OCI-LY7 (cell line): ENCODE measurements at regions not wholly inside any gene's neighbourhood (a gene's known extent, or its start where the extent isn't known, plus 50 kb on each side); places are given as distances from the start of the nearest gene placed in this dataset.

Experiments
- EZH2phosphoT487 ChIP-seq: fragments of 200-600 bp; sonication (generic); IDR thresholded peaks from 2 replicates; pipeline ENCODE4 v1.6.1; 2018; ENCODE audit warnings: low read depth, borderline replicate concordance, mild to moderate bottlenecking, mixed run types, antibody characterized with exemption, low read length, moderate library complexity, mixed read lengths
- TF ChIP-seq, protein P1 (sequence below): fragments of 200-600 bp; sonication (generic); conservative IDR thresholded peaks from 2 replicates; pipeline ENCODE4 v1.5.1; 2014; ENCODE audit warnings: mild to moderate bottlenecking, antibody characterized with exemption, low read length, moderate library complexity, mixed read lengths

DNA sequence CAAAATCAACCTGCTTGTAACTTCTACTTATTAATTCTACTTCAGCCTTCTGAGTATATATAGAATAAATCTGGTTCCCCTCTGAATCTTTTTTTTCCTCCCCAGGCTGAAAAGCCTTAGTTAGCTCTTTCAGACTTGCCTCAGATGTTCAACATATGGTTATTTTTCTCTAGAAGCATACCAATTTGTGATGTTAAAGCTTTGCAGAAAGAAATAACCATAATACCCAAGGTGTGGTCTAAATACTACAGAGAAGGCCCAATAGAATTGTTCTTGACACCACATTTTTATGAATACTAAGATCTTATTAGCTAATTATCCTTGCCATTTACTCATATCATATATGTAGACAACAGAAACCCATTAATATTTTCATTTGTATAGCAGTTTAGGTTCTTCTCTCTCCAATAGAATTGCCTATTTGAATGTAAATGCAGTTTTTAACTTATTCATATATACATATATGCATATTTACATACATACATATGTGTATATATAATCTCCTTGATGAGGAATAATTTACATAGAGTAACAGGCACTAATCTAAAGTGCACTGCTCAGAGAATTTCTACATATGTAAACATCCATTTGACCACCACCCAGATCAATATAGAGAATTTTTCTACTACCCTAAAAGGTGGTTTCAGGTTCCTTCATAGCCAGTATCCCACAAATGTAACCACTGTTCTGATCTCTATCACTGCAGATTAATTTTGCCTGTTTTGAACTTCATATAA, 175.2 kb upstream of the IVNS1ABP start:
- TF ChIP-seq, protein P1, sequence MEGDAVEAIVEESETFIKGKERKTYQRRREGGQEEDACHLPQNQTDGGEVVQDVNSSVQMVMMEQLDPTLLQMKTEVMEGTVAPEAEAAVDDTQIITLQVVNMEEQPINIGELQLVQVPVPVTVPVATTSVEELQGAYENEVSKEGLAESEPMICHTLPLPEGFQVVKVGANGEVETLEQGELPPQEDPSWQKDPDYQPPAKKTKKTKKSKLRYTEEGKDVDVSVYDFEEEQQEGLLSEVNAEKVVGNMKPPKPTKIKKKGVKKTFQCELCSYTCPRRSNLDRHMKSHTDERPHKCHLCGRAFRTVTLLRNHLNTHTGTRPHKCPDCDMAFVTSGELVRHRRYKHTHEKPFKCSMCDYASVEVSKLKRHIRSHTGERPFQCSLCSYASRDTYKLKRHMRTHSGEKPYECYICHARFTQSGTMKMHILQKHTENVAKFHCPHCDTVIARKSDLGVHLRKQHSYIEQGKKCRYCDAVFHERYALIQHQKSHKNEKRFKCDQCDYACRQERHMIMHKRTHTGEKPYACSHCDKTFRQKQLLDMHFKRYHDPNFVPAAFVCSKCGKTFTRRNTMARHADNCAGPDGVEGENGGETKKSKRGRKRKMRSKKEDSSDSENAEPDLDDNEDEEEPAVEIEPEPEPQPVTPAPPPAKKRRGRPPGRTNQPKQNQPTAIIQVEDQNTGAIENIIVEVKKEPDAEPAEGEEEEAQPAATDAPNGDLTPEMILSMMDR = no peak
- TF ChIP-seq EZH2phosphoT487 = no peak
